ENCODE measurements at regions not wholly inside any gene's neighbourhood (a gene's known extent, or its start where the extent isn't known, plus 50 kb on each side); places are given as distances from the start of the nearest gene placed in this dataset.

DNA sequence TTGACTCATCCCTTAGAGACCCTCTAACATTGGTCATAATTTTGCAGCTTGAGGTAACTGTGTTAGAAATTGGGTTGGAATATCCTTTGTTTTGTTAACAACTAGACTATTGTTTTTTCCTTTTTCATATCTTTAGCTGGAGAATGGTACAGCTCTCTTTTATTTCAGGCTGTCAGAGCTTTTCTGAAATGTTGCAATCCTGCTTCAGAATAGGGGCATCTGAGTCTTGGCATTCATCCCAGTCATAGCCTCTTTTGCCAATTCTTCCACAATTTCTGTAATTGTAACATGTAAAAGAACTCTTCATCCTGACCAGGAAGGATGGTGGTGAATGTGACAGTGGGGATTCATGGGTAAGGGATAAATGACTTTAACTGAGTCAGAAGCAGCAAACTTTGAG lies 128.7 kb downstream of the FHIP1A start:
- TF ChIP-seq, protein P1, sequence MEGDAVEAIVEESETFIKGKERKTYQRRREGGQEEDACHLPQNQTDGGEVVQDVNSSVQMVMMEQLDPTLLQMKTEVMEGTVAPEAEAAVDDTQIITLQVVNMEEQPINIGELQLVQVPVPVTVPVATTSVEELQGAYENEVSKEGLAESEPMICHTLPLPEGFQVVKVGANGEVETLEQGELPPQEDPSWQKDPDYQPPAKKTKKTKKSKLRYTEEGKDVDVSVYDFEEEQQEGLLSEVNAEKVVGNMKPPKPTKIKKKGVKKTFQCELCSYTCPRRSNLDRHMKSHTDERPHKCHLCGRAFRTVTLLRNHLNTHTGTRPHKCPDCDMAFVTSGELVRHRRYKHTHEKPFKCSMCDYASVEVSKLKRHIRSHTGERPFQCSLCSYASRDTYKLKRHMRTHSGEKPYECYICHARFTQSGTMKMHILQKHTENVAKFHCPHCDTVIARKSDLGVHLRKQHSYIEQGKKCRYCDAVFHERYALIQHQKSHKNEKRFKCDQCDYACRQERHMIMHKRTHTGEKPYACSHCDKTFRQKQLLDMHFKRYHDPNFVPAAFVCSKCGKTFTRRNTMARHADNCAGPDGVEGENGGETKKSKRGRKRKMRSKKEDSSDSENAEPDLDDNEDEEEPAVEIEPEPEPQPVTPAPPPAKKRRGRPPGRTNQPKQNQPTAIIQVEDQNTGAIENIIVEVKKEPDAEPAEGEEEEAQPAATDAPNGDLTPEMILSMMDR (conservative IDR thresholded peaks at IDR 0.05 in 1 of 2, IDR thresholded peaks at IDR 0.05 in 1 of 2; ENCODE audit: low read depth in 1 of 2, low read length in 2 of 2) = no peak
- TF ChIP-seq EZH2 (IDR thresholded peaks at IDR 0.05; ENCODE audit: low read length, missing control alignments) = no peak

Measured in fibroblast of lung (primary cell).